ENCODE measurements at regions not wholly inside any gene's neighbourhood (a gene's known extent, or its start where the extent isn't known, plus 50 kb on each side); places are given as distances from the start of the nearest gene placed in this dataset.
"Not testable (repeated sequence)": the region's sequence is repeated elsewhere in the genome, so short reads cannot be mapped to it uniquely, and the experiment has no call there.

GRCh38 chr5:136736021-136736420, 370.7 kb upstream of the TRPC7 start:
- Histone ChIP-seq H3K4me3 (no peak overlapping the region), H3K9me3 (no peaks in the 10 kb centered on the region), H3K4me1 (no peaks in the 10 kb centered on the region), H3K27me3 (no peaks in the 10 kb centered on the region), H3K36me3 (no peaks in the 10 kb centered on the region), H3K27ac (no peak overlapping the region)
- DNase-seq: no peak
- no peak for ATAC-seq
- TF ChIP-seq CTCF (IDR thresholded peaks at IDR 0.05): no peak
- intact Hi-C loops (cut with DNase I): no loop called here

GRCh38 chr5:136735611-136736010, 370.3 kb upstream of the TRPC7 start:
- H3K36me3 ChIP-seq; H3K4me1 ChIP-seq; H3K4me3 ChIP-seq; intact Hi-C loops (cut with DNase I); ATAC-seq; H3K27ac ChIP-seq; DNase-seq; H3K27me3 ChIP-seq; H3K9me3 ChIP-seq: not testable (repeated sequence)

GRCh38 chr5:136734628-136735027, 369.3 kb upstream of the TRPC7 start:
- no peak for TF ChIP-seq CTCF (IDR thresholded peaks at IDR 0.05)
- H3K36me3 ChIP-seq: no peaks in the 10 kb centered on the region

GRCh38 chr5:136732751-136733150, 367.4 kb upstream of the TRPC7 start:
- no peak for DNase-seq

More at GRCh38 chr5:136734628-136735027, 369.3 kb upstream of the TRPC7 start:
- Histone ChIP-seq H3K4me1 (no peaks in the 10 kb centered on the region), H3K4me3 (no peak overlapping the region), H3K27ac (no peak overlapping the region), H3K27me3 (no peaks in the 10 kb centered on the region), H3K9me3 (no peaks in the 10 kb centered on the region)
- no peak for ATAC-seq
- DNase-seq: no peak
- intact Hi-C loops (cut with DNase I): no loop called here

GRCh38 chr5:136731241-136731900, 366.0 kb upstream of the TRPC7 start:
- Histone ChIP-seq H3K27me3 (no peaks in the 10 kb centered on the region), H3K36me3 (no peaks in the 10 kb centered on the region), H3K4me1 (no peaks in the 10 kb centered on the region), H3K27ac (no peak overlapping the region), H3K4me3 (no peak overlapping the region), H3K9me3 (no peaks in the 10 kb centered on the region)
- DNase-seq: no peak
- ATAC-seq: no peak
- intact Hi-C loops (cut with DNase I): no loop called here
- no peak for TF ChIP-seq CTCF (IDR thresholded peaks at IDR 0.05)

More at GRCh38 chr5:136732751-136733150, 367.4 kb upstream of the TRPC7 start:
- Histone ChIP-seq H3K9me3 (no peaks in the 10 kb centered on the region), H3K4me1 (no peaks in the 10 kb centered on the region), H3K27ac (no peak overlapping the region), H3K27me3 (no peaks in the 10 kb centered on the region), H3K36me3 (no peaks in the 10 kb centered on the region), H3K4me3 (no peak overlapping the region)
- no peak for ATAC-seq
- intact Hi-C loops (cut with DNase I): no loop called here
- no peak for TF ChIP-seq CTCF (IDR thresholded peaks at IDR 0.05)

- no peak for TF ChIP-seq CTCF (IDR thresholded peaks at IDR 0.05)
- intact Hi-C loops (cut with DNase I): no loop called here
- Histone ChIP-seq H3K27ac (no peak overlapping the region), H3K27me3 (no peaks in the 10 kb centered on the region), H3K4me3 (no peak overlapping the region), H3K9me3 (peaks cover 0 to 2% of the 10 kb centered on the region in 2 donors), H3K4me1 (no peaks in the 10 kb centered on the region), H3K36me3 (no peaks in the 10 kb centered on the region)
- no peak for ATAC-seq
- no peak for DNase-seq
Observed at GRCh38 chr5:136730426-136730825, 365.1 kb upstream of the TRPC7 start.

All from left lung (tissue), 4 donors.